ENCODE measurements at regions not wholly inside any gene's neighbourhood (a gene's known extent, or its start where the extent isn't known, plus 50 kb on each side); places are given as distances from the start of the nearest gene placed in this dataset.

GRCh38 chr18:60082790-60083189 is 183.0 kb downstream of the PMAIP1 start:
- TF ChIP-seq POLR2A (IDR thresholded peaks at IDR 0.05; ENCODE audit: low read depth, low read length) (no peak), MAX (IDR thresholded peaks at IDR 0.05; ENCODE audit: low read depth, low read length) (no peak), SMC3 (IDR thresholded peaks at IDR 0.05; ENCODE audit: borderline replicate concordance, low read length) (no peak), REST (IDR thresholded peaks at IDR 0.05; ENCODE audit: low read depth, low read length) (no peak), NFIC (IDR thresholded peaks at IDR 0.05; ENCODE audit: low read depth, low read length) (no peak), USF2 (IDR thresholded peaks at IDR 0.05; ENCODE audit: borderline replicate concordance, low read depth, low read length) (no peak)

Data from GM12878 (cell line).